RWPE2 (cell line): ENCODE measurements at regions not wholly inside any gene's neighbourhood (a gene's known extent, or its start where the extent isn't known, plus 50 kb on each side); places are given as distances from the start of the nearest gene placed in this dataset.

Source experiments
- ATAC-seq: fragments of 200-7000 bp; cut with Tn5 transposase; 3 replicates; pipeline ENCODE4 v1.9.1; 2021; ENCODE audit warnings: low read depth
- DNase-seq: peaks from one replicate; pipeline ENCODE4 v3.0.0-alpha.2; 2020; ENCODE audit warnings: low spot score
- H3K27ac ChIP-seq: fragments of 450-650 bp; 2 replicates; pipeline ENCODE4 v1.5.1; 2017; ENCODE audit warnings: mild to moderate bottlenecking; ENCODE audit not compliant: poor library complexity, severe bottlenecking
- H3K27me3 ChIP-seq: fragments of 250-450 bp; sonication (Bioruptor Pico); 2 replicates; pipeline ENCODE4 v1.5.1; 2021; ENCODE audit warnings: mild to moderate bottlenecking, moderate library complexity; ENCODE audit not compliant: insufficient read depth, poor library complexity, severe bottlenecking
- H3K36me3 ChIP-seq: fragments of 250-450 bp; sonication (Bioruptor Pico); 2 replicates; pipeline ENCODE4 v1.5.1; 2020; ENCODE audit warnings: low read depth, mild to moderate bottlenecking, moderate library complexity
- H3K4me1 ChIP-seq: fragments of 250-450 bp; sonication (Bioruptor Pico); 2 replicates; pipeline ENCODE4 v1.5.1; 2021; ENCODE audit warnings: mild to moderate bottlenecking, moderate library complexity; ENCODE audit not compliant: insufficient read depth, poor library complexity, severe bottlenecking
- H3K4me3 ChIP-seq: fragments of 250-450 bp; sonication (Bioruptor Pico); 2 replicates; pipeline ENCODE4 v1.5.1; 2021; ENCODE audit warnings: mild to moderate bottlenecking, moderate library complexity; ENCODE audit not compliant: severe bottlenecking
- H3K9me3 ChIP-seq: fragments of 250-450 bp; sonication (Bioruptor Pico); 2 replicates; pipeline ENCODE4 v1.5.1; 2021; ENCODE audit warnings: mild to moderate bottlenecking, moderate library complexity; ENCODE audit not compliant: severe bottlenecking
- TF ChIP-seq, protein P1 (sequence below): fragments of 450-650 bp; IDR thresholded peaks from one replicate; pipeline ENCODE4 v1.5.1; 2017; ENCODE audit warnings: mild to moderate bottlenecking, moderate library complexity; ENCODE audit not compliant: poor library complexity, severe bottlenecking

DNA sequence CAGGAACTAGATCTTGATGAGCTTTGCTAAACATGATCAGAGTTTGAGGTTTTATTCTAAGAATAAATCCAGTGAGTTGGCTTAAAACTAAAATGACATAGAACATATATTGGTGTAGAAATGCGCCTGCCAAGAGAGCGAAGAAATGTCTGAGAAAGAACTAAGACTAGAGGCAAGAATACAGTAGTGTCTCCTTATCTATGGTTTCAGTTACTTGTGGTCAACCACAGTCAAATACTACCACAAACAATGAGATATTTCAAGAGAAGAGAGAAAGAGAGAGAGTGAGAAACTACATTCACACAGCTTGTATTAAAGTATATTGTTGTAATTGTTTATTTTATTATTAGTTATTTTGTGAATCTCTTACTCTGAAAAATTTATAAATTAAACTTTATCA lies 254.4 kb upstream of the CDH10 start:
- Histone ChIP-seq H3K4me3 (no peak overlapping the region), H3K9me3 (no peaks in the 10 kb centered on the region), H3K27ac (no peak overlapping the region), H3K36me3 (no peaks in the 10 kb centered on the region), H3K4me1 (no peaks in the 10 kb centered on the region), H3K27me3 (no peaks in the 10 kb centered on the region)
- no peak for ATAC-seq
- TF ChIP-seq, protein P1, sequence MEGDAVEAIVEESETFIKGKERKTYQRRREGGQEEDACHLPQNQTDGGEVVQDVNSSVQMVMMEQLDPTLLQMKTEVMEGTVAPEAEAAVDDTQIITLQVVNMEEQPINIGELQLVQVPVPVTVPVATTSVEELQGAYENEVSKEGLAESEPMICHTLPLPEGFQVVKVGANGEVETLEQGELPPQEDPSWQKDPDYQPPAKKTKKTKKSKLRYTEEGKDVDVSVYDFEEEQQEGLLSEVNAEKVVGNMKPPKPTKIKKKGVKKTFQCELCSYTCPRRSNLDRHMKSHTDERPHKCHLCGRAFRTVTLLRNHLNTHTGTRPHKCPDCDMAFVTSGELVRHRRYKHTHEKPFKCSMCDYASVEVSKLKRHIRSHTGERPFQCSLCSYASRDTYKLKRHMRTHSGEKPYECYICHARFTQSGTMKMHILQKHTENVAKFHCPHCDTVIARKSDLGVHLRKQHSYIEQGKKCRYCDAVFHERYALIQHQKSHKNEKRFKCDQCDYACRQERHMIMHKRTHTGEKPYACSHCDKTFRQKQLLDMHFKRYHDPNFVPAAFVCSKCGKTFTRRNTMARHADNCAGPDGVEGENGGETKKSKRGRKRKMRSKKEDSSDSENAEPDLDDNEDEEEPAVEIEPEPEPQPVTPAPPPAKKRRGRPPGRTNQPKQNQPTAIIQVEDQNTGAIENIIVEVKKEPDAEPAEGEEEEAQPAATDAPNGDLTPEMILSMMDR: no peak
- DNase-seq: no peak

DNA sequence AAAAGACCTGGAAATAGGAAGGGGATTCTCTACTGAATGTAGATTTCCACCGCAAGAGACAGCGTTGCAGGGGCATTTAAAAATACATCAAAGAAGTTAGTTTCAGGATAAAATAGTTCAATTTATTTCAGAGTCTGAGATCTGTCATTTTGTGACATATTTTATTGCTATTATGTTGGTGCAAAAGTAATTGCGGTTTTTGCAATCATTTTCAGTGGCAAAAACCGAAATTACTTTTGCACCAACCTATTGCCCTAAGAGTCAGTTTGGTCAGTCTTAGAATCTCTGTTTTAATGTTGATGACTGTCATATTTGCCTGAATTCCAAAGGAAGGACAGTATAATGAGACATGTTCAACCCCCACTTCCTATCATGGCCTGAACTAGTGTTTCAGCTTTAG lies 219.5 kb upstream of the CDH10 start:
- DNase-seq: no peak
- H3K4me1 ChIP-seq: peaks cover 4% of the 10 kb centered on the region
- no peak overlapping the region for H3K4me3 ChIP-seq
- no peak overlapping the region for H3K27ac ChIP-seq
- ATAC-seq: no peak
- H3K36me3 ChIP-seq: no peaks in the 10 kb centered on the region
- H3K9me3 ChIP-seq: peaks cover 2% of the 10 kb centered on the region
- H3K27me3 ChIP-seq: peaks cover 9% of the 10 kb centered on the region
- TF ChIP-seq, protein P1: no peak

DNA sequence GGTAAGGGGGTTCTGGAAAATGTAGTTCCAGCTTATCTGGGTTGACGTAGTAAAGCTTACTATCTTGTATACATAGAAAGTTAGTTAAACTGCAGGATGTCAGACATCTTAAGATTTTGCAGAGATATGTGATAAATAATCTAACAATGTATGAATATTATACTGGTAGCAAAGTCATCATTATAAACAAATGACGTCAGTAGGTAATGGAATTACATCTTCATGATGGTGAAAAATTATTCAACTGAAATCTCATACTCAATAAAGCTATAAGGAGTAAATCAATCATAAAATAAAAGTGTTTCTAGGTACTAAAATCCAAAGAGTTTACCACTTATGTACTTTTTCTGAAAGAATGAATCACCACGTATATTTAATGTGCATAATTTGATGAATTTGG lies 217.3 kb upstream of the CDH10 start:
- TF ChIP-seq, protein P1: no peak
- ATAC-seq (no peak), DNase-seq (no peak)
- Histone ChIP-seq H3K9me3 (peaks cover 2% of the 10 kb centered on the region), H3K27me3 (peaks cover 9% of the 10 kb centered on the region), H3K4me3 (no peak overlapping the region), H3K27ac (no peak overlapping the region), H3K36me3 (no peaks in the 10 kb centered on the region), H3K4me1 (peaks cover 4% of the 10 kb centered on the region)

DNA sequence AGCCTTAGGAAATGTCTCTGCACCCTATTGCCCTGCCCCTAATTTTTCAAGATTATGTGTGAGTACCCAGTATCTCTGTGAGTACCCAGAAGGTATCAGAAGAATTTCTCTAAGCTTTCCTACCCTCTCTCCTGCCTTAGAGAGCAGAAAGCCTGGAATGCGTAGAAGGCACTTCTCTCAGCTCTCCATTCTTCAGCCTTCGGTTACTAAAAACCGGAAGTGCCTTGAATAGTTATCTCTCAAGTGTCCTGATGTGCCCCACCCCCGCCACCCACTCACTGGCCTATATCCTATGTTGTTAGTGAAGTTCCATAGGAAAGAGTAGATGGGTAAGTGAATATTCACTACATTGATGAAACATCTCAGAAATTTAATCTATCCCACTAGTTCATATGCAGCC lies 210.7 kb upstream of the CDH10 start:
- ATAC-seq (no peak), DNase-seq (no peak)
- TF ChIP-seq, protein P1: no peak
- H3K36me3 ChIP-seq: no peaks in the 10 kb centered on the region
- no peak overlapping the region for H3K4me3 ChIP-seq
- no peak overlapping the region for H3K27ac ChIP-seq
- H3K9me3 ChIP-seq: peaks cover 2% of the 10 kb centered on the region
- peaks cover 3% of the 10 kb centered on the region for H3K27me3 ChIP-seq
- peaks cover 3% of the 10 kb centered on the region for H3K4me1 ChIP-seq

DNA sequence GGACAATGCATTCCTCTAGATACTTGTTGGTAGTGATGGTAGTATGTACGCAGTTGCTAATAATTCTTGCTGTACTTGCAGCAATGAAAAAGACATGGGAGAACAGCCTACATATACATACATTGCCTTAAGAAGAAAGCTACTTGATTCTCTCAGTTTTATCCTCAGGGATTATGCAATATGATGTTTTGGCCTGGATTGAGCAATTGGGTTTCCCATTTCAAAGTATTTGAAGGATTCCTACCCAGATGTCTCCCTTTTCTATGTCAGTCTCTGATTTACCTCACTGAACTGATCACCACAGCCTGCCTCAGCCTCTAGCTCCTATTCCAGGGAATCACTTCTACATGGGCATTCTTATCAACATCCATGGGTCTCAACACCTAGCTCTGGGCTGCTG lies 210.1 kb upstream of the CDH10 start:
- H3K4me1 ChIP-seq: peaks cover 3% of the 10 kb centered on the region
- H3K9me3 ChIP-seq: peaks cover 2% of the 10 kb centered on the region
- no peak overlapping the region for H3K4me3 ChIP-seq
- no peak for DNase-seq
- peak; percentile 21; the same call in 1 of the 3 replicates for ATAC-seq
- H3K36me3 ChIP-seq: no peaks in the 10 kb centered on the region
- H3K27me3 ChIP-seq: peaks cover 1% of the 10 kb centered on the region
- TF ChIP-seq, protein P1: no peak
- no peak overlapping the region for H3K27ac ChIP-seq
